ENCODE measurements at regions not wholly inside any gene's neighbourhood (a gene's known extent, or its start where the extent isn't known, plus 50 kb on each side); places are given as distances from the start of the nearest gene placed in this dataset.

DNA sequence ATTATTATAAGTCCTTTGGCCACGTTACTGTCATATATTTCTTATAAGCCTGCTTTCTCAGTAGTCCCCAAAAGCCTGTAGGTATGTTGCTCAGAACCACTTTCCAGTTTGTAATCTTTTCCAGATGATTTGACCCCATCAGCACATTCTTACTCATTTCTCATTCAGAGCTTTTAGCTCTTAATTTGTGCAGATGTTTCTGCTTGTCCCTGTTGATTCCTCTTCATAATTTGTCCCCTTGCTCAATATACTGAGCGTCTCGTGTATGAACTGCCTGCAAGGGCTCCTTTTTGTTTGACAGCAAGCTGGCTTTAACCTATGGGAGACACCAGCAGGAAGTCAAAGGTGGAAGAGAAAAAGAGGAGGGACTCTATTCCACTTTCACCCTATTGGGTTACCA lies 733.8 kb upstream of the GJE1 start:
- TF ChIP-seq, protein P1, sequence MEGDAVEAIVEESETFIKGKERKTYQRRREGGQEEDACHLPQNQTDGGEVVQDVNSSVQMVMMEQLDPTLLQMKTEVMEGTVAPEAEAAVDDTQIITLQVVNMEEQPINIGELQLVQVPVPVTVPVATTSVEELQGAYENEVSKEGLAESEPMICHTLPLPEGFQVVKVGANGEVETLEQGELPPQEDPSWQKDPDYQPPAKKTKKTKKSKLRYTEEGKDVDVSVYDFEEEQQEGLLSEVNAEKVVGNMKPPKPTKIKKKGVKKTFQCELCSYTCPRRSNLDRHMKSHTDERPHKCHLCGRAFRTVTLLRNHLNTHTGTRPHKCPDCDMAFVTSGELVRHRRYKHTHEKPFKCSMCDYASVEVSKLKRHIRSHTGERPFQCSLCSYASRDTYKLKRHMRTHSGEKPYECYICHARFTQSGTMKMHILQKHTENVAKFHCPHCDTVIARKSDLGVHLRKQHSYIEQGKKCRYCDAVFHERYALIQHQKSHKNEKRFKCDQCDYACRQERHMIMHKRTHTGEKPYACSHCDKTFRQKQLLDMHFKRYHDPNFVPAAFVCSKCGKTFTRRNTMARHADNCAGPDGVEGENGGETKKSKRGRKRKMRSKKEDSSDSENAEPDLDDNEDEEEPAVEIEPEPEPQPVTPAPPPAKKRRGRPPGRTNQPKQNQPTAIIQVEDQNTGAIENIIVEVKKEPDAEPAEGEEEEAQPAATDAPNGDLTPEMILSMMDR (IDR thresholded peaks at IDR 0.05): no peak
- no peak for TF ChIP-seq EZH2 (IDR thresholded peaks at IDR 0.05)
- TF ChIP-seq EZH2phosphoT487 (IDR thresholded peaks at IDR 0.05): no peak
